ENCODE measurements at regions not wholly inside any gene's neighbourhood (a gene's known extent, or its start where the extent isn't known, plus 50 kb on each side); places are given as distances from the start of the nearest gene placed in this dataset.

DNA sequence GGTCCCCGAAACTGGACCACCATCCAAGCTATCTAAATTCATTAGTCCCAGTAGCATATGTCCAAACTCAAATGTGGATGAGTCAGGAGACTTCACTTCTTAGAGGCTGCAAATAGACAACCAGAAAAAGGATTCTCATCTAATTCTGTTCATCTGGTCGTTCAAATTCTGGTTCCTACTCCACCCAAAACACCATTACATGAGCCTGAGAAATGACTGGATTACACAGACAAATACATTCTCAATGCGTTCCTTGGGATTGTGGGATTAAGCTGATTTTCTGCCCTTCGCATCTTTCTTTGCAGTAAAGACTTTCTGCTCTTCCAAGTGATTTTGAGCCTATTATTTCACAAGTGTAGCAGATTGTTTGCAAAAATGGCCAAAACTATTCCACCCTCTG is 472.3 kb upstream of the PROK2 start:
- Histone ChIP-seq H3K27ac (ENCODE audit: low read depth, low read length, poor library complexity, severe bottlenecking) (no peak overlapping the region), H3K36me3 (ENCODE audit: insufficient read depth, low read length, poor library complexity, severe bottlenecking) (no peaks in the 10 kb centered on the region), H3K27me3 (replicated peaks; ENCODE audit: insufficient read depth, low read depth, low read length, poor library complexity) (no peaks in the 10 kb centered on the region), H3K4me1 (ENCODE audit: insufficient read depth, low read length, poor library complexity, severe bottlenecking) (no peaks in the 10 kb centered on the region), H3K9me3 (ENCODE audit: low read depth, low read length, poor library complexity, severe bottlenecking) (no peaks in the 10 kb centered on the region), H3K4me3 (ENCODE audit: low read depth, low read length, poor library complexity, severe bottlenecking) (no peak overlapping the region)
- DNase-seq (ENCODE audit: low spot score): no peak
- intact Hi-C loops (cut with micrococcal nuclease; ENCODE audit: unreplicated experiment): no loop called here
- POLR2A ChIA-PET (ENCODE audit: low non-redundant PET): no interaction called here
- CTCF ChIA-PET: no interaction called here
- no TSS peak for BruUV-seq (replicated peaks)
- TF ChIP-seq, protein P1, sequence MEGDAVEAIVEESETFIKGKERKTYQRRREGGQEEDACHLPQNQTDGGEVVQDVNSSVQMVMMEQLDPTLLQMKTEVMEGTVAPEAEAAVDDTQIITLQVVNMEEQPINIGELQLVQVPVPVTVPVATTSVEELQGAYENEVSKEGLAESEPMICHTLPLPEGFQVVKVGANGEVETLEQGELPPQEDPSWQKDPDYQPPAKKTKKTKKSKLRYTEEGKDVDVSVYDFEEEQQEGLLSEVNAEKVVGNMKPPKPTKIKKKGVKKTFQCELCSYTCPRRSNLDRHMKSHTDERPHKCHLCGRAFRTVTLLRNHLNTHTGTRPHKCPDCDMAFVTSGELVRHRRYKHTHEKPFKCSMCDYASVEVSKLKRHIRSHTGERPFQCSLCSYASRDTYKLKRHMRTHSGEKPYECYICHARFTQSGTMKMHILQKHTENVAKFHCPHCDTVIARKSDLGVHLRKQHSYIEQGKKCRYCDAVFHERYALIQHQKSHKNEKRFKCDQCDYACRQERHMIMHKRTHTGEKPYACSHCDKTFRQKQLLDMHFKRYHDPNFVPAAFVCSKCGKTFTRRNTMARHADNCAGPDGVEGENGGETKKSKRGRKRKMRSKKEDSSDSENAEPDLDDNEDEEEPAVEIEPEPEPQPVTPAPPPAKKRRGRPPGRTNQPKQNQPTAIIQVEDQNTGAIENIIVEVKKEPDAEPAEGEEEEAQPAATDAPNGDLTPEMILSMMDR (conservative IDR thresholded peaks at IDR 0.05; ENCODE audit: low read depth, low read length): no peak
- TF ChIP-seq EZH2 (IDR thresholded peaks at IDR 0.05; ENCODE audit: borderline replicate concordance, low read depth, low read length, poor library complexity, severe bottlenecking): no peak

DNA sequence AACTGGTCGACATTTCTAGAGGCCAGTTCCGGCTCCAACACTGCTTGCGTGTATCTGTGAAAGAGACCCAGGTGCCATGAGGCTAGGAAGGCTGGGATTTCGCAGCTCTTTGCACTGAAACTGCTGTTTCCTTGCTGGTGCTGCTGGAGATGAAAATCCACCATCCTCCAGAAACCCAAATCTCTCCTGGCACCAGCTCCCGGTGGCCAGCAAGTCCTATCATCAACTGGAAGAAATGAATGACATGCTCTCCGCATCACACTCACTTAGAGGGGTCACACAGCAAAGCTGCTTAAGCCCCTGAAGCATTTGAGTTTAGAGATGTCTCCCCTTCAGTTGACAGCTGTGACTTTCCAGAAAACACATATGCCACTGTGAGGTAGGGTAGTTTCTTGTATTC is 471.8 kb upstream of the PROK2 start:
- no peak for TF ChIP-seq EZH2 (IDR thresholded peaks at IDR 0.05; ENCODE audit: borderline replicate concordance, low read depth, low read length, poor library complexity, severe bottlenecking)
- TF ChIP-seq, protein P1 (conservative IDR thresholded peaks at IDR 0.05; ENCODE audit: low read depth, low read length): no peak
- Histone ChIP-seq H3K36me3 (ENCODE audit: insufficient read depth, low read length, poor library complexity, severe bottlenecking) (no peaks in the 10 kb centered on the region), H3K4me3 (ENCODE audit: low read depth, low read length, poor library complexity, severe bottlenecking) (no peak overlapping the region), H3K27ac (ENCODE audit: low read depth, low read length, poor library complexity, severe bottlenecking) (no peak overlapping the region), H3K27me3 (replicated peaks; ENCODE audit: insufficient read depth, low read depth, low read length, poor library complexity) (no peaks in the 10 kb centered on the region), H3K9me3 (ENCODE audit: low read depth, low read length, poor library complexity, severe bottlenecking) (no peaks in the 10 kb centered on the region), H3K4me1 (ENCODE audit: insufficient read depth, low read length, poor library complexity, severe bottlenecking) (no peaks in the 10 kb centered on the region)
- POLR2A ChIA-PET (ENCODE audit: low non-redundant PET): no interaction called here
- CTCF ChIA-PET: no interaction called here
- intact Hi-C loops (cut with micrococcal nuclease; ENCODE audit: unreplicated experiment): no loop called here
- BruUV-seq (replicated peaks): no TSS peak
- no peak for DNase-seq (ENCODE audit: low spot score)

DNA sequence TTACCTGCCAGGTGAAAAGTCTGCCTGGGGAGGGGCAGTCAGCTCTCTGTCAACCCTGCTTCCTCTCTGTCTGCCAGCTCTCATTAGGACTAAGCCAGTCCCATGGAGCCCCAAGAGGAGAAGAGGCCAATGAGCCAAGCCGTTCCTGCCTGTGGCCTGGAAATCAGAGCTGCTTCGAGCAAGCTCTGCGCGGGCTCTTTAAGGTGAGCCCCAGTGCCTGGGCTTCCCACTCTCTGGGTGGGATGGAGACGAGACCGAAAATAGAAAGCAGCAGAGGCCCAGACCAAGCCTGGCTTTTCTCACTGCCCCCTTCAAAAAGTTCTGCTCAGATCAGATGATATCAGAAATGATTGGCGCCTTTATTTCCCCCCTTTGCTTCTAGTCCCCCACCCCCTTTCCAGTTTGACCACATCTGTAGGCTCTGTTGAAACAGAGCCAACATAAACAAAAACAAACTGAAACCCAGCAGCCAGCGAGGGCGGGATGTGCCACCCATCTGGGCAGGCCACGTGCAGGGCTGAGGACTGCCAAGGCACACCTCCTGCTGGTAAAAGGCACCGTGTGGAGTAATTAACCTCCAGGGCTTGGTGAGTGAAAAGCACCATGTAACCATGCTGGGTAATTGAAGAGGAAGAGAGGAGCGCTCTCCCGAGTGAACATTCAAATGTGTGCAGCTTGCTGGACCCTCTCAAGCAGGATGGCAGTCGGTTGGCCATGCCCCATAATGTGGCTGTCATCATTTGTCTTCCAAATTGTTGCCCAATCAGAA is 471.0 kb upstream of the PROK2 start:
- Histone ChIP-seq H3K4me3 (ENCODE audit: low read depth, low read length, poor library complexity, severe bottlenecking) (no peak overlapping the region), H3K4me1 (ENCODE audit: insufficient read depth, low read length, poor library complexity, severe bottlenecking) (no peaks in the 10 kb centered on the region), H3K27ac (ENCODE audit: low read depth, low read length, poor library complexity, severe bottlenecking) (no peak overlapping the region), H3K9me3 (ENCODE audit: low read depth, low read length, poor library complexity, severe bottlenecking) (no peaks in the 10 kb centered on the region), H3K27me3 (replicated peaks; ENCODE audit: insufficient read depth, low read depth, low read length, poor library complexity) (no peaks in the 10 kb centered on the region), H3K36me3 (ENCODE audit: insufficient read depth, low read length, poor library complexity, severe bottlenecking) (no peaks in the 10 kb centered on the region)
- intact Hi-C loops (cut with micrococcal nuclease; ENCODE audit: unreplicated experiment): no loop called here
- no peak for TF ChIP-seq EZH2 (IDR thresholded peaks at IDR 0.05; ENCODE audit: borderline replicate concordance, low read depth, low read length, poor library complexity, severe bottlenecking)
- TF ChIP-seq, protein P1 (conservative IDR thresholded peaks at IDR 0.05; ENCODE audit: low read depth, low read length): no peak
- no TSS peak for BruUV-seq (replicated peaks)
- DNase-seq (ENCODE audit: low spot score): peak; percentile 23
- ChIA-PET CTCF (interaction anchor here (0.7 kb wide), 1 partner anchor 1699 kb away, joined by 6 read pairs; no protein-coding TSS in a partner anchor), POLR2A (ENCODE audit: low non-redundant PET) (no interaction called here)
